ENCODE measurements at regions not wholly inside any gene's neighbourhood (a gene's known extent, or its start where the extent isn't known, plus 50 kb on each side); places are given as distances from the start of the nearest gene placed in this dataset.

- DNase-seq = no peak
- no peaks in the 10 kb centered on the region for H3K27me3 ChIP-seq
- H3K4me3 ChIP-seq = no peak overlapping the region
- no peaks in the 10 kb centered on the region for H3K9me3 ChIP-seq
- no peaks in the 10 kb centered on the region for H3K36me3 ChIP-seq
Measured at GRCh38 chr5:102599289-102599688, 100.5 kb upstream of the SLCO6A1 start.

- H3K4me3 ChIP-seq = no peak overlapping the region
Measured at GRCh38 chr5:102600964-102601363, 102.2 kb upstream of the SLCO6A1 start.

GRCh38 chr5:102603670-102604069, 104.9 kb upstream of the SLCO6A1 start:
- no peaks in the 10 kb centered on the region for H3K36me3 ChIP-seq
- no peak for DNase-seq
- H3K27me3 ChIP-seq = no peaks in the 10 kb centered on the region
- no peak overlapping the region for H3K4me3 ChIP-seq
- H3K9me3 ChIP-seq = no peaks in the 10 kb centered on the region

More at GRCh38 chr5:102600964-102601363, 102.2 kb upstream of the SLCO6A1 start:
- DNase-seq = no peak
- Histone ChIP-seq H3K27me3 (no peaks in the 10 kb centered on the region), H3K9me3 (no peaks in the 10 kb centered on the region), H3K36me3 (no peaks in the 10 kb centered on the region)

- Histone ChIP-seq H3K4me3 (no peak overlapping the region), H3K27me3 (no peaks in the 10 kb centered on the region), H3K36me3 (no peaks in the 10 kb centered on the region), H3K9me3 (no peaks in the 10 kb centered on the region; the same call in 1 of the 2 replicates)
- DNase-seq = no peak
Measured at GRCh38 chr5:102608414-102608813, 109.6 kb upstream of the SLCO6A1 start.

GRCh38 chr5:102611312-102611711, 112.5 kb upstream of the SLCO6A1 start:
- no peak overlapping the region for H3K4me3 ChIP-seq
- no peaks in the 10 kb centered on the region for H3K36me3 ChIP-seq
- no peaks in the 10 kb centered on the region; the same call in 1 of the 2 replicates for H3K27me3 ChIP-seq
- no peaks in the 10 kb centered on the region; the same call in 1 of the 2 replicates for H3K9me3 ChIP-seq
- DNase-seq = no peak

- Histone ChIP-seq H3K36me3 (no peaks in the 10 kb centered on the region), H3K27me3 (no peaks in the 10 kb centered on the region; the same call in 1 of the 2 replicates), H3K4me3 (no peak overlapping the region), H3K9me3 (no peaks in the 10 kb centered on the region; the same call in 1 of the 2 replicates)
- no peak for DNase-seq
Measured at GRCh38 chr5:102613661-102614060, 114.9 kb upstream of the SLCO6A1 start.

- Histone ChIP-seq H3K4me3 (no peak overlapping the region), H3K27me3 (no peaks in the 10 kb centered on the region; the same call in 1 of the 2 replicates), H3K36me3 (no peaks in the 10 kb centered on the region), H3K9me3 (peaks cover 3% of the 10 kb centered on the region)
- DNase-seq = no peak
Measured at GRCh38 chr5:102617191-102618187, 118.7 kb upstream of the SLCO6A1 start.

- no peaks in the 10 kb centered on the region; the same call in 1 of the 2 replicates for H3K27me3 ChIP-seq
- DNase-seq = no peak
Measured at GRCh38 chr5:102622262-102622661, 123.5 kb upstream of the SLCO6A1 start.

GRCh38 chr5:102623329-102624065, 124.7 kb upstream of the SLCO6A1 start:
- no peaks in the 10 kb centered on the region for H3K36me3 ChIP-seq
- no peaks in the 10 kb centered on the region; the same call in 1 of the 2 replicates for H3K27me3 ChIP-seq
- DNase-seq = no peak

More at GRCh38 chr5:102622262-102622661, 123.5 kb upstream of the SLCO6A1 start:
- Histone ChIP-seq H3K4me3 (no peak overlapping the region), H3K9me3 (peaks cover 3% of the 10 kb centered on the region; the same call in 1 of the 2 replicates), H3K36me3 (no peaks in the 10 kb centered on the region)

GRCh38 chr5:102624405-102624804, 125.6 kb upstream of the SLCO6A1 start:
- peaks cover 3% of the 10 kb centered on the region; the same call in 1 of the 2 replicates for H3K9me3 ChIP-seq
- H3K36me3 ChIP-seq = no peaks in the 10 kb centered on the region
- no peaks in the 10 kb centered on the region; the same call in 1 of the 2 replicates for H3K27me3 ChIP-seq
- H3K4me3 ChIP-seq = no peak overlapping the region
- DNase-seq = no peak

More at GRCh38 chr5:102623329-102624065, 124.7 kb upstream of the SLCO6A1 start:
- peaks cover 3% of the 10 kb centered on the region; the same call in 1 of the 2 replicates for H3K9me3 ChIP-seq
- H3K4me3 ChIP-seq = no peak overlapping the region

- H3K36me3 ChIP-seq = no peaks in the 10 kb centered on the region
- DNase-seq = no peak
- no peaks in the 10 kb centered on the region; the same call in 1 of the 2 replicates for H3K27me3 ChIP-seq
- no peak overlapping the region for H3K4me3 ChIP-seq
- H3K9me3 ChIP-seq = no peaks in the 10 kb centered on the region
Measured at GRCh38 chr5:102625468-102625867, 126.7 kb upstream of the SLCO6A1 start.

- Histone ChIP-seq H3K27me3 (no peaks in the 10 kb centered on the region; the same call in 1 of the 2 replicates), H3K4me3 (no peak overlapping the region), H3K36me3 (no peaks in the 10 kb centered on the region), H3K9me3 (no peaks in the 10 kb centered on the region)
- no peak for DNase-seq
Measured at GRCh38 chr5:102625928-102626327, 127.1 kb upstream of the SLCO6A1 start.

- no peak for DNase-seq
- H3K9me3 ChIP-seq = no peaks in the 10 kb centered on the region
- no peaks in the 10 kb centered on the region for H3K36me3 ChIP-seq
- H3K4me3 ChIP-seq = no peak overlapping the region
- no peaks in the 10 kb centered on the region; the same call in 1 of the 2 replicates for H3K27me3 ChIP-seq
Measured at GRCh38 chr5:102627315-102627714, 127.8 kb upstream of the PAM start.

GRCh38 chr5:102628441-102629175, 126.5 kb upstream of the PAM start:
- H3K36me3 ChIP-seq = no peaks in the 10 kb centered on the region
- no peaks in the 10 kb centered on the region; the same call in 1 of the 2 replicates for H3K27me3 ChIP-seq
- no peak overlapping the region for H3K4me3 ChIP-seq
- peak; percentile 52 for DNase-seq
- no peaks in the 10 kb centered on the region for H3K9me3 ChIP-seq

GRCh38 chr5:102629827-102630605, 125.1 kb upstream of the PAM start:
- H3K27me3 ChIP-seq = no peaks in the 10 kb centered on the region
- no peaks in the 10 kb centered on the region for H3K36me3 ChIP-seq
- peaks cover 2% of the 10 kb centered on the region for H3K9me3 ChIP-seq
- DNase-seq = no peak
- no peak overlapping the region for H3K4me3 ChIP-seq
